ENCODE measurements at regions not wholly inside any gene's neighbourhood (a gene's known extent, or its start where the extent isn't known, plus 50 kb on each side); places are given as distances from the start of the nearest gene placed in this dataset.

- no peaks in the 10 kb centered on the region for H3K4me1 Mint-ChIP-seq (ENCODE audit: insufficient read depth, unreplicated experiment)
- H3K4me3 Mint-ChIP-seq (ENCODE audit: unreplicated experiment), result no peak overlapping the region
- DNase-seq (ENCODE audit: unreplicated experiment), result no peak
- no TSS peak for BruUV-seq (replicated peaks)
- TF ChIP-seq CTCF (IDR thresholded peaks at IDR 0.05; ENCODE audit: unreplicated experiment), result no peak
- H3K27ac Mint-ChIP-seq (ENCODE audit: low read depth, unreplicated experiment), result no peak overlapping the region
- peaks cover 11% of the 10 kb centered on the region for H3K27me3 Mint-ChIP-seq (ENCODE audit: insufficient read depth, unreplicated experiment)
- intact Hi-C loops (cut with micrococcal nuclease), result no loop called here
- H3K36me3 Mint-ChIP-seq (ENCODE audit: insufficient read depth, unreplicated experiment), result no peaks in the 10 kb centered on the region
- ChIA-PET POLR2A (no interaction called here), CTCF (no interaction called here)
- H3K9me3 Mint-ChIP-seq (ENCODE audit: unreplicated experiment), result no peaks in the 10 kb centered on the region
These were observed 317.2 kb downstream of the CPS1 start for GRCh38 chr2:210873631-210874030.

GRCh38 chr2:210884227-210884626 is 327.8 kb downstream of the CPS1 start:
- H3K27ac Mint-ChIP-seq (ENCODE audit: low read depth, unreplicated experiment), result no peak overlapping the region
- DNase-seq (ENCODE audit: unreplicated experiment), result no peak
- ChIA-PET POLR2A (no interaction called here), CTCF (no interaction called here)
- no peaks in the 10 kb centered on the region for H3K9me3 Mint-ChIP-seq (ENCODE audit: unreplicated experiment)
- H3K4me1 Mint-ChIP-seq (ENCODE audit: insufficient read depth, unreplicated experiment), result no peaks in the 10 kb centered on the region
- no TSS peak for BruUV-seq (replicated peaks)
- H3K36me3 Mint-ChIP-seq (ENCODE audit: insufficient read depth, unreplicated experiment), result no peaks in the 10 kb centered on the region
- peaks cover 31% of the 10 kb centered on the region for H3K27me3 Mint-ChIP-seq (ENCODE audit: insufficient read depth, unreplicated experiment)
- intact Hi-C loops (cut with micrococcal nuclease), result no loop called here
- no peak for TF ChIP-seq CTCF (IDR thresholded peaks at IDR 0.05; ENCODE audit: unreplicated experiment)
- H3K4me3 Mint-ChIP-seq (ENCODE audit: unreplicated experiment), result no peak overlapping the region

- Mint-ChIP-seq H3K27me3 (ENCODE audit: insufficient read depth, unreplicated experiment) (peaks cover 6% of the 10 kb centered on the region), H3K36me3 (ENCODE audit: insufficient read depth, unreplicated experiment) (no peaks in the 10 kb centered on the region), H3K4me1 (ENCODE audit: insufficient read depth, unreplicated experiment) (no peaks in the 10 kb centered on the region), H3K4me3 (ENCODE audit: unreplicated experiment) (no peak overlapping the region), H3K27ac (ENCODE audit: low read depth, unreplicated experiment) (no peak overlapping the region), H3K9me3 (ENCODE audit: unreplicated experiment) (no peaks in the 10 kb centered on the region)
- no peak for TF ChIP-seq CTCF (IDR thresholded peaks at IDR 0.05; ENCODE audit: unreplicated experiment)
- intact Hi-C loops (cut with micrococcal nuclease), result no loop called here
- no peak for DNase-seq (ENCODE audit: unreplicated experiment)
- POLR2A ChIA-PET, result no interaction called here
- BruUV-seq (replicated peaks), result no TSS peak
- CTCF ChIA-PET, result interaction anchor here (0.6 kb wide), 1 partner anchor 48 kb away, joined by 3 read pairs; no protein-coding TSS in a partner anchor
These were observed 331.6 kb downstream of the CPS1 start for GRCh38 chr2:210888035-210888434.

GRCh38 chr2:210895132-210895531 is 338.7 kb downstream of the CPS1 start:
- no peaks in the 10 kb centered on the region for H3K36me3 Mint-ChIP-seq (ENCODE audit: insufficient read depth, unreplicated experiment)
- intact Hi-C loops (cut with micrococcal nuclease), result no loop called here
- ChIA-PET POLR2A (no interaction called here), CTCF (no interaction called here)
- H3K4me1 Mint-ChIP-seq (ENCODE audit: insufficient read depth, unreplicated experiment), result no peaks in the 10 kb centered on the region
- no TSS peak for BruUV-seq (replicated peaks)
- TF ChIP-seq CTCF (IDR thresholded peaks at IDR 0.05; ENCODE audit: unreplicated experiment), result no peak
- H3K4me3 Mint-ChIP-seq (ENCODE audit: unreplicated experiment), result no peak overlapping the region
- DNase-seq (ENCODE audit: unreplicated experiment), result no peak
- H3K9me3 Mint-ChIP-seq (ENCODE audit: unreplicated experiment), result no peaks in the 10 kb centered on the region
- peaks cover 14% of the 10 kb centered on the region for H3K27me3 Mint-ChIP-seq (ENCODE audit: insufficient read depth, unreplicated experiment)
- no peak overlapping the region for H3K27ac Mint-ChIP-seq (ENCODE audit: low read depth, unreplicated experiment)

All from MCF 10A (cell line).